GM23338 (cell line): ENCODE measurements at regions not wholly inside any gene's neighbourhood (a gene's known extent, or its start where the extent isn't known, plus 50 kb on each side); places are given as distances from the start of the nearest gene placed in this dataset.

Source experiments
- ATAC-seq: fragments of 200-7000 bp; cut with Tn5 transposase; 3 replicates; pipeline ENCODE4 v1.9.1; 2020
- DNase-seq: peaks from one replicate; pipeline ENCODE4 v3.0.0-alpha.2; 2015; ENCODE audit warnings: low spot score
- H2AFZ ChIP-seq: fragments of 200-600 bp; sonication (generic); 2 replicates; pipeline ENCODE4 v1.8.0; 2016; ENCODE audit warnings: antibody characterized with exemption, mild to moderate bottlenecking, moderate library complexity
- H3F3A ChIP-seq: fragments of 200-600 bp; sonication (generic); replicated peaks from 2 replicates; pipeline ENCODE4 v1.8.0; 2017; ENCODE audit warnings: antibody characterized with exemption, mixed run types, low read depth
- H3K27ac ChIP-seq: fragments of 200-600 bp; sonication (generic); 2 replicates; pipeline ENCODE4 v1.6.1; 2016; ENCODE audit warnings: low read depth
- H3K27me3 ChIP-seq: fragments of 200-600 bp; sonication (generic); 2 replicates; pipeline ENCODE4 v1.8.0; 2016; ENCODE audit warnings: mild to moderate bottlenecking, mixed run types, moderate library complexity; ENCODE audit not compliant: insufficient read depth
- H3K36me3 ChIP-seq: fragments of 200-600 bp; sonication (generic); 2 replicates; pipeline ENCODE4 v1.8.0; 2016; ENCODE audit warnings: mild to moderate bottlenecking; ENCODE audit not compliant: insufficient read depth
- H3K4me1 ChIP-seq: fragments of 200-600 bp; sonication (generic); 2 replicates; pipeline ENCODE4 v1.8.0; 2016; ENCODE audit warnings: mild to moderate bottlenecking, moderate library complexity; ENCODE audit not compliant: insufficient read depth
- H3K4me2 ChIP-seq: fragments of 200-600 bp; sonication (generic); 2 replicates; pipeline ENCODE4 v1.7.1; 2017; ENCODE audit warnings: mixed run types
- H3K4me3 ChIP-seq: fragments of 200-600 bp; sonication (generic); 2 replicates; pipeline ENCODE4 v1.6.1; 2016; ENCODE audit warnings: mixed run types
- H3K79me2 ChIP-seq: fragments of 200-600 bp; sonication (generic); replicated peaks from 2 replicates; pipeline ENCODE4 v1.8.0; 2017; ENCODE audit warnings: mild to moderate bottlenecking; ENCODE audit not compliant: insufficient read depth
- H3K9me2 ChIP-seq: fragments of 200-600 bp; sonication (generic); 2 replicates; pipeline ENCODE4 v1.8.0; 2017; ENCODE audit not compliant: insufficient read depth
- H4K20me1 ChIP-seq: fragments of 200-600 bp; sonication (generic); replicated peaks from 2 replicates; pipeline ENCODE4 v1.8.0; 2017; ENCODE audit warnings: mild to moderate bottlenecking; ENCODE audit not compliant: insufficient read depth
- H3K27ac Mint-ChIP-seq: 2 replicates; pipeline ENCODE4 v1.8.0; 2020; ENCODE audit warnings: inconsistent platforms, mild to moderate bottlenecking, moderate library complexity, mixed read lengths
- H3K27me3 Mint-ChIP-seq: 3 replicates; pipeline ENCODE4 v1.8.0; 2022; ENCODE audit warnings: low read depth, mild to moderate bottlenecking, moderate library complexity, mixed read lengths, inconsistent platforms; ENCODE audit not compliant: insufficient read depth, poor library complexity
- H3K36me3 Mint-ChIP-seq: 3 replicates; pipeline ENCODE4 v1.8.0; 2021; ENCODE audit warnings: low read depth, mild to moderate bottlenecking, inconsistent platforms, moderate library complexity, mixed read lengths
- H3K4me1 Mint-ChIP-seq: 3 replicates; pipeline ENCODE4 v1.8.0; 2020; ENCODE audit warnings: mild to moderate bottlenecking, inconsistent platforms, mixed read lengths
- H3K4me3 Mint-ChIP-seq: 3 replicates; pipeline ENCODE4 v1.8.0; 2021; ENCODE audit warnings: moderate library complexity, mild to moderate bottlenecking, inconsistent platforms, mixed read lengths
- H3K9me3 Mint-ChIP-seq: 3 replicates; pipeline ENCODE4 v1.8.0; 2020; ENCODE audit warnings: moderate library complexity, mild to moderate bottlenecking, inconsistent platforms, mixed read lengths
- CREB1 ChIP-seq: fragments of 250-450 bp; sonication (Bioruptor Pico); IDR thresholded peaks from 2 replicates; pipeline ENCODE4 v1.5.0; 2020; ENCODE audit warnings: low read depth, mild to moderate bottlenecking, moderate library complexity
- EZH2 ChIP-seq: fragments of 200-600 bp; sonication (generic); IDR thresholded peaks from one replicate; pipeline ENCODE4 v1.8.0; 2017; ENCODE audit warnings: antibody characterized with exemption, mild to moderate bottlenecking, low read depth; ENCODE audit not compliant: unreplicated experiment
- EZH2phosphoT487 ChIP-seq: fragments of 200-600 bp; sonication (generic); IDR thresholded peaks from one replicate; pipeline ENCODE4 v1.8.1; 2018; ENCODE audit warnings: antibody characterized with exemption; ENCODE audit not compliant: unreplicated experiment
- JUNB ChIP-seq: IDR thresholded peaks from one replicate; pipeline ENCODE4 v1.6.1; 2016; ENCODE audit warnings: antibody characterized with exemption; ENCODE audit not compliant: unreplicated experiment
- NANOG ChIP-seq: IDR thresholded peaks from 2 replicates; pipeline ENCODE4 v1.6.1; 2016; ENCODE audit warnings: antibody characterized with exemption, borderline replicate concordance
- POLR2AphosphoS5 ChIP-seq: IDR thresholded peaks from 2 replicates; pipeline ENCODE4 v1.6.1; 2016; ENCODE audit warnings: antibody characterized with exemption, low read depth
- REST ChIP-seq: IDR thresholded peaks from one replicate; pipeline ENCODE4 v1.6.1; 2018; ENCODE audit warnings: antibody characterized with exemption; ENCODE audit not compliant: unreplicated experiment
- STAT1 ChIP-seq: IDR thresholded peaks from one replicate; pipeline ENCODE4 v1.6.1; 2016; ENCODE audit warnings: antibody characterized with exemption; ENCODE audit not compliant: unreplicated experiment
- ZNF114 ChIP-seq: fragments of 250-450 bp; sonication (Bioruptor Pico); IDR thresholded peaks from 2 replicates; pipeline ENCODE4 v1.5.0; 2020; ENCODE audit warnings: mild to moderate bottlenecking, moderate library complexity
- ZNF331 ChIP-seq: fragments of 250-450 bp; sonication (Bioruptor Pico); IDR thresholded peaks from 2 replicates; pipeline ENCODE4 v1.5.0; 2020; ENCODE audit warnings: low read depth, mild to moderate bottlenecking, moderate library complexity
- ZNF462 ChIP-seq: fragments of 250-450 bp; sonication (Bioruptor Pico); IDR thresholded peaks from 2 replicates; pipeline ENCODE4 v1.5.0; 2020; ENCODE audit warnings: mild to moderate bottlenecking, moderate library complexity
- TF ChIP-seq, protein P1 (sequence below): IDR thresholded peaks from 2 replicates; pipeline ENCODE4 v1.6.1; 2016; ENCODE audit warnings: antibody characterized with exemption
- TF ChIP-seq, protein P2 (sequence below), 2 experiments: fragments of 200-600 bp in 1 of 2; sonication (generic) in 1 of 2; conservative IDR thresholded peaks; 2 replicates each; pipeline versions ENCODE4 v1.5.1 to v1.6.1; 2016 to 2017; ENCODE audit warnings: antibody characterized with exemption in 2 of 2, low read depth in 2 of 2, mild to moderate bottlenecking in 2 of 2, moderate library complexity in 1 of 2

DNA sequence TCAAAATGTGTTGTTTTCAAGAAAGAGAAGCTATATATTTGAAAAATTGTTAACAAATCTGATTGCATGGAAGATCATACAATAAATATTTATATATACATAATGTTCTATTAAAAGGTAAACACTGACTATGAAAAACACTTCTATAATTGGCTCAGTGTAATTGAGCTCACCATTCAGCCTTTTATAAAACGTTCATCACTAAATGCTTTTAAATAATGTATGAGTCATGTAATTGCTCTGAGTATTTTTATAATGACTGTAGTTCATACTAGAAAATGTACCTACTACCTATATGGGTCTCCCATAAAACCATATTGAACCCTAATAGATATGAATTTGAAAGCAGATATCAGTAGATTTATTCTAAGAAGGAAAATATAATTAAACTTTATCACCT, 240.4 kb upstream of the MGAT4C start:
- Histone ChIP-seq H3K36me3 (no peaks in the 10 kb centered on the region), H3F3A (no peaks in the 10 kb centered on the region), H3K27ac (no peak overlapping the region), H3K79me2 (no peaks in the 10 kb centered on the region), H3K4me2 (no peak overlapping the region), H3K27me3 (no peaks in the 10 kb centered on the region), H3K4me3 (no peak overlapping the region), H3K4me1 (peaks cover 4% of the 10 kb centered on the region), H4K20me1 (no peaks in the 10 kb centered on the region), H2AFZ (no peak overlapping the region), H3K9me2 (no peaks in the 10 kb centered on the region)
- peaks cover 9% of the 10 kb centered on the region for H3K4me1 Mint-ChIP-seq
- ATAC-seq (no peak), DNase-seq (no peak)
- H3K9me3 Mint-ChIP-seq = no peaks in the 10 kb centered on the region; the same call in 1 of the 3 replicates
- H3K4me3 Mint-ChIP-seq = no peak overlapping the region
- no peak overlapping the region for H3K27ac Mint-ChIP-seq
- no peaks in the 10 kb centered on the region for H3K36me3 Mint-ChIP-seq
- no peaks in the 10 kb centered on the region for H3K27me3 Mint-ChIP-seq
- TF ChIP-seq, protein P1, sequence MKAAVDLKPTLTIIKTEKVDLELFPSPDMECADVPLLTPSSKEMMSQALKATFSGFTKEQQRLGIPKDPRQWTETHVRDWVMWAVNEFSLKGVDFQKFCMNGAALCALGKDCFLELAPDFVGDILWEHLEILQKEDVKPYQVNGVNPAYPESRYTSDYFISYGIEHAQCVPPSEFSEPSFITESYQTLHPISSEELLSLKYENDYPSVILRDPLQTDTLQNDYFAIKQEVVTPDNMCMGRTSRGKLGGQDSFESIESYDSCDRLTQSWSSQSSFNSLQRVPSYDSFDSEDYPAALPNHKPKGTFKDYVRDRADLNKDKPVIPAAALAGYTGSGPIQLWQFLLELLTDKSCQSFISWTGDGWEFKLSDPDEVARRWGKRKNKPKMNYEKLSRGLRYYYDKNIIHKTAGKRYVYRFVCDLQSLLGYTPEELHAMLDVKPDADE = no peak
- TF ChIP-seq EZH2phosphoT487 = no peak
- no peak for TF ChIP-seq ZNF114
- TF ChIP-seq JUNB = no peak
- no peak for TF ChIP-seq ZNF331 (CRISPR knock-in tag)
- TF ChIP-seq, protein P2, sequence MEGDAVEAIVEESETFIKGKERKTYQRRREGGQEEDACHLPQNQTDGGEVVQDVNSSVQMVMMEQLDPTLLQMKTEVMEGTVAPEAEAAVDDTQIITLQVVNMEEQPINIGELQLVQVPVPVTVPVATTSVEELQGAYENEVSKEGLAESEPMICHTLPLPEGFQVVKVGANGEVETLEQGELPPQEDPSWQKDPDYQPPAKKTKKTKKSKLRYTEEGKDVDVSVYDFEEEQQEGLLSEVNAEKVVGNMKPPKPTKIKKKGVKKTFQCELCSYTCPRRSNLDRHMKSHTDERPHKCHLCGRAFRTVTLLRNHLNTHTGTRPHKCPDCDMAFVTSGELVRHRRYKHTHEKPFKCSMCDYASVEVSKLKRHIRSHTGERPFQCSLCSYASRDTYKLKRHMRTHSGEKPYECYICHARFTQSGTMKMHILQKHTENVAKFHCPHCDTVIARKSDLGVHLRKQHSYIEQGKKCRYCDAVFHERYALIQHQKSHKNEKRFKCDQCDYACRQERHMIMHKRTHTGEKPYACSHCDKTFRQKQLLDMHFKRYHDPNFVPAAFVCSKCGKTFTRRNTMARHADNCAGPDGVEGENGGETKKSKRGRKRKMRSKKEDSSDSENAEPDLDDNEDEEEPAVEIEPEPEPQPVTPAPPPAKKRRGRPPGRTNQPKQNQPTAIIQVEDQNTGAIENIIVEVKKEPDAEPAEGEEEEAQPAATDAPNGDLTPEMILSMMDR (conservative IDR thresholded peaks at IDR 0.05; ENCODE audit: low read depth in 2 of 2) = no peak
- TF ChIP-seq POLR2AphosphoS5 = no peak
- TF ChIP-seq REST = no peak
- no peak for TF ChIP-seq ZNF462 (CRISPR knock-in tag)
- no peak for TF ChIP-seq NANOG
- TF ChIP-seq STAT1 = no peak
- no peak for TF ChIP-seq EZH2
- no peak for TF ChIP-seq CREB1 (CRISPR knock-in tag)
